ENCODE measurements at regions not wholly inside any gene's neighbourhood (a gene's known extent, or its start where the extent isn't known, plus 50 kb on each side); places are given as distances from the start of the nearest gene placed in this dataset.

DNA sequence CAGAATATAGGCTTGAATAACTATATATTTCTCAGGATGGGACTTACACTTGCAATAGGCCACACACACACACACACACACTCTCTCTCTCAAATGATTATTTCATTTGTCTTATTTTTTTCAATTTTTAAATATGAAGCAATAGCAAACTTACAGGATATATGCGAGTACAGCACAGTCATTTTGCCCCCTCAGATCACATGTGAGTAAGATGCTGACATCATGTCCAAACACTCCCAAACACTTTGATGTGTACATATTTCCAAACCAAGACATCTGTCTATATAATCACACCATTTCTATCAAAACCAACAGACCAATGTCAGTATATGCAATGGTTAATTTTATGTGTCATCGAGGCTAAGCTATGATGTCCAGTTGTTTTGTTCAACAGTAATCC is 1535.9 kb upstream of the FLRT2 start:
- 85 to 91% methylated on average over 2 of the region's 2 CpGs for WGBS, 2 donors
- no peak for ATAC-seq (ENCODE audit: low FRiP score in 2 of 2)

DNA sequence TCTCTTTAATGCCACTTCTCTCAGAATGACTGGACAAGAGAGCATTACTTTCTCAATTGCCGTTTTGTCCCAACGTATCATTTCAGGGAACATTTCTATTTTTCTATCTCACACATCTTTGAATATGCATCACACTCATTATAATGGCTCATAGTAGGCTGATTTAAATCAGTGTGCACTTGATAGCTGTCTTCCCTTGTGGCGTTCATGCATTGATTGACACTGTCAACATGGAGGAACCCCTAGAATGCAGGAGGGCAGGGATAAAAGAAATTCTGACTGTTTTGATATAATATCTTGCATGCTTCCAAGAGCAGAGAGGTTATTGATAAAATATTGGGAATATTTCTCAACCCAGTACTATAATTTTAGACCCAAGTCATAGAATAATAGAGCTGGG is 1528.9 kb upstream of the FLRT2 start:
- Histone ChIP-seq H3K36me3 (no peaks in the 10 kb centered on the region), H3K9me3 (no peaks in the 10 kb centered on the region), H3K4me3 (no peak overlapping the region), H3K27ac (no peak overlapping the region), H3K4me1 (no peaks in the 10 kb centered on the region), H3K27me3 (no peaks in the 10 kb centered on the region)
- no peak for DNase-seq
- WGBS, 2 donors: 92% methylated on average over 3 of the region's 3 CpGs
- TF ChIP-seq POLR2AphosphoS5 (IDR thresholded peaks at IDR 0.05): no peak
- no peak for TF ChIP-seq EP300 (IDR thresholded peaks at IDR 0.05)
- no peak for TF ChIP-seq POLR2A (IDR thresholded peaks at IDR 0.05)
- TF ChIP-seq, protein P1, sequence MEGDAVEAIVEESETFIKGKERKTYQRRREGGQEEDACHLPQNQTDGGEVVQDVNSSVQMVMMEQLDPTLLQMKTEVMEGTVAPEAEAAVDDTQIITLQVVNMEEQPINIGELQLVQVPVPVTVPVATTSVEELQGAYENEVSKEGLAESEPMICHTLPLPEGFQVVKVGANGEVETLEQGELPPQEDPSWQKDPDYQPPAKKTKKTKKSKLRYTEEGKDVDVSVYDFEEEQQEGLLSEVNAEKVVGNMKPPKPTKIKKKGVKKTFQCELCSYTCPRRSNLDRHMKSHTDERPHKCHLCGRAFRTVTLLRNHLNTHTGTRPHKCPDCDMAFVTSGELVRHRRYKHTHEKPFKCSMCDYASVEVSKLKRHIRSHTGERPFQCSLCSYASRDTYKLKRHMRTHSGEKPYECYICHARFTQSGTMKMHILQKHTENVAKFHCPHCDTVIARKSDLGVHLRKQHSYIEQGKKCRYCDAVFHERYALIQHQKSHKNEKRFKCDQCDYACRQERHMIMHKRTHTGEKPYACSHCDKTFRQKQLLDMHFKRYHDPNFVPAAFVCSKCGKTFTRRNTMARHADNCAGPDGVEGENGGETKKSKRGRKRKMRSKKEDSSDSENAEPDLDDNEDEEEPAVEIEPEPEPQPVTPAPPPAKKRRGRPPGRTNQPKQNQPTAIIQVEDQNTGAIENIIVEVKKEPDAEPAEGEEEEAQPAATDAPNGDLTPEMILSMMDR (IDR thresholded peaks at IDR 0.05): no peak
- ATAC-seq (ENCODE audit: low FRiP score in 2 of 2): no peak

More for the DNA sequence above, 1535.9 kb upstream of the FLRT2 start:
- Histone ChIP-seq H3K27ac (no peak overlapping the region), H3K4me3 (no peak overlapping the region), H3K4me1 (no peaks in the 10 kb centered on the region), H3K27me3 (no peaks in the 10 kb centered on the region), H3K36me3 (no peaks in the 10 kb centered on the region), H3K9me3 (no peaks in the 10 kb centered on the region)
- no peak for TF ChIP-seq POLR2A (IDR thresholded peaks at IDR 0.05)
- TF ChIP-seq, protein P1 (IDR thresholded peaks at IDR 0.05): no peak
- DNase-seq: no peak

DNA sequence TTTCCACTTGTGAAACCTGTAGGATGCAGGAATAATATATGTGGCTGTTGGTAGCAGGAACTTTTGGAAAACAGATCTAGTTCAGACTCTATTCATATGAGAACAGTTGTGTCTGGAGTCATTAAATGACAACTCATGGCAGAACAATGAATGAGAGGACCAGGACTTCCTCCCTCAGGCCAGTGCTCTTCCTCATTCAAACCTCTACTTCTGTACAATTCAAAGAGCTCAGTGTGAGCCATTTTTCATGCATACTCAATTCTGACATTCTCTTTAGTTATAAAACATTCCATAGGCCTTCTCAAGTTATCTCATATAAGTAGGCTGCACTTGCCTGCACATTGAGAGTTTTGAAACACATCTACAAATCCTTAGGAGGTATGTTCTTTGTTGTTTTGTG is 1526.6 kb upstream of the FLRT2 start:
- Histone ChIP-seq H3K27ac (no peak overlapping the region), H3K4me3 (no peak overlapping the region), H3K4me1 (no peaks in the 10 kb centered on the region), H3K36me3 (no peaks in the 10 kb centered on the region), H3K9me3 (no peaks in the 10 kb centered on the region), H3K27me3 (no peaks in the 10 kb centered on the region)
- TF ChIP-seq POLR2A (IDR thresholded peaks at IDR 0.05) (no peak), EP300 (IDR thresholded peaks at IDR 0.05) (no peak), POLR2AphosphoS5 (IDR thresholded peaks at IDR 0.05) (no peak)
- TF ChIP-seq, protein P1 (IDR thresholded peaks at IDR 0.05): no peak
- DNase-seq: no peak
- no peak for ATAC-seq (ENCODE audit: low FRiP score in 2 of 2)

DNA sequence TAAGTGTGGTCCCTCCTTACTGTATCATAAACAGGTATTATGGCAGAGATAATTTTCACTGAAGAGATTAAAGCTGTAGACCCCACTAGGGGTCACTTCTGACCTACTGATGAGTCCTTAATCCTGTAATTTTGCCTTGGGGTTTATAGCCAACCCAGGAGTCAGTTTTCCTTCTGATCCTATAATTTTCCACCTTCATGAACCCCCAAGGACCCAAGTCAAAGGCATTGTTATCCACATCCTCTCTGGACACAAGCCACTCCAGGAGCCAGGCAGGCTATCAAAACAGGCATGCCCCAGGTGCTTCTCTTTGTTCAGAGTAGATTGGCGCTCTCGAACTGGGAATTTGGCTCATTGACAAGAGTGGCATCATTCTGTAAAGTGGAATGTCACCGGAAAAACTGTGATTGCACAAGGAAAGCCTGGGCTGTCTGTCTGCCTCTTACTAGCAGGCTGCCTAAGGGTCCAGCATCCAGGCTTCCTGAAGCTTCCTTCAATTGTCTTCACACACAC is 1523.2 kb upstream of the FLRT2 start:
- Histone ChIP-seq H3K9me3 (no peaks in the 10 kb centered on the region), H3K36me3 (no peaks in the 10 kb centered on the region), H3K27me3 (no peaks in the 10 kb centered on the region), H3K4me1 (no peaks in the 10 kb centered on the region), H3K27ac (no peak overlapping the region), H3K4me3 (no peak overlapping the region)
- ATAC-seq (ENCODE audit: low FRiP score in 2 of 2) (no peak), DNase-seq (no peak)
- 23 to 53% methylated on average over 3 of the region's 3 CpGs for WGBS, 2 donors
- TF ChIP-seq POLR2AphosphoS5 (IDR thresholded peaks at IDR 0.05): no peak
- TF ChIP-seq, protein P1 (IDR thresholded peaks at IDR 0.05): no peak
- no peak for TF ChIP-seq POLR2A (IDR thresholded peaks at IDR 0.05)
- no peak for TF ChIP-seq EP300 (IDR thresholded peaks at IDR 0.05)

DNA sequence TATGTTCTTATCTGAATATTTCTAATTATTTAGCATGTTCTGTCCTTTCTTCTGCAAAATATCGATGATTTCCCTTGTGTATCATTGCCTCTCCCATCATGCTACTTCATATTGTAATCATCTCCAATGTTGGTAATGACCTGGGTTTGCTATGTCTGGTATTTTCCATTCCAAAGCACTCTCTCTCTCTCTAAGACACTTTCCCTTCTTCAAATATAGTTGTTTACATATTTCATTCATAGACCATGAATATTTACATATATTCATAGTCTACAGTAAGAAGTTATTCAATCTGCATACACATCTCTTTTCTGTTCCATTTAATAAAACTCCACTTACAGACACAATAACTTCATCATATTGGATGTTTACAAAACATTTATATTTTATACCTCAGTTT is 1516.5 kb upstream of the FLRT2 start:
- Histone ChIP-seq H3K4me3 (no peak overlapping the region), H3K27ac (no peak overlapping the region), H3K27me3 (no peaks in the 10 kb centered on the region), H3K4me1 (no peaks in the 10 kb centered on the region), H3K36me3 (no peaks in the 10 kb centered on the region), H3K9me3 (no peaks in the 10 kb centered on the region)
- DNase-seq (no peak), ATAC-seq (ENCODE audit: low FRiP score in 2 of 2) (no peak)
- no peak for TF ChIP-seq POLR2AphosphoS5 (IDR thresholded peaks at IDR 0.05)
- TF ChIP-seq, protein P1 (IDR thresholded peaks at IDR 0.05): no peak
- no peak for TF ChIP-seq POLR2A (IDR thresholded peaks at IDR 0.05)
- no peak for TF ChIP-seq EP300 (IDR thresholded peaks at IDR 0.05)
- 88 to 93% methylated on average over 1 of the region's 1 CpG for WGBS, 2 donors

Data from upper lobe of left lung (tissue), 6 donors.